ENCODE measurements at regions not wholly inside any gene's neighbourhood (a gene's known extent, or its start where the extent isn't known, plus 50 kb on each side); places are given as distances from the start of the nearest gene placed in this dataset.
"Not testable (repeated sequence)": the region's sequence is repeated elsewhere in the genome, so short reads cannot be mapped to it uniquely, and the experiment has no call there.

- no peak for DNase-seq (ENCODE audit: low spot score)
Observed at GRCh38 chr1:213417225-213417820, 366.3 kb downstream of the RPS6KC1 start.

- DNase-seq (ENCODE audit: low spot score), result no peak
Observed at GRCh38 chr1:213417846-213418245, 366.8 kb downstream of the RPS6KC1 start.

DNA sequence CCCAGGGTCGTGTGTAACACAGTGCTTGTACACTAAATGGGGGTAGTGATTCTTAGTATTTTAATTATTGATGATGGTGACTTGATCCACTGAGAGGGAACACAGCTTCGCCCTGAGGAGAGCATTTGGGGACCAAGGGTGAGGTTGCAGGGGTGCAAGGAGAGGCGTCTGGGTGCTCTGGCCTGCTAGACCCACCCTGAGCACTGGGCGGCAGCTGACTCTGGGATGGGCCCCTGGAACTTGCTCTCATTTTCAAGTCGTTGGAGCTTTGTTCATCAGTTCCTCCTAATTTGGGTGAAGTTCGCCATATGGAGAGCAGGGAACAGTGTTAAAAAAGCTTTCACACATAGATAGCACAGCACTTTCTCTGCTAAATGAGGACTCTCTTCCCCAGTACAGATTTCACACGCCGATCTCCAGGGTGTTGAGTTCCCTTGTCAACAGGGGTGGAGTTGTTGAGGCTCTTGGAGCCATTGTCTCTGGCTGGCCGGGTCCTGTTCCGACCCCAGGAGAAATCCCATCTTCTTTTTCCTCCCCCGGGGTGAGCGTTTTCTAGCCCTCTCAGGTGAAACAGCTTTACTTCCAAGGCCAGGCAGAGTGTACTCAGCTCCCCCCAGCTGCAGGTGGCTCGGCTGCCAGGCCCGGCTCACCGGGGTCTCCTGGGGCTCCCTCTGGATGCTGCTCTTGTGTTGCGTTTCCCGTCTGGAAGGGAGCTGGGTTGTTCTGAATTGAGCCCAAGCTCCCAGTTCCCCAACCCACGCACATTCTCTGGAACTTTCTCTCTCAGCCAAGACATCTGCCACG, 367.4 kb downstream of the RPS6KC1 start:
- no peak for DNase-seq (ENCODE audit: low spot score)

- no peak for DNase-seq (ENCODE audit: low spot score)
Observed at GRCh38 chr1:213419401-213420030, 368.5 kb downstream of the RPS6KC1 start.

GRCh38 chr1:213421178-213421577, 370.1 kb downstream of the RPS6KC1 start:
- not testable (repeated sequence) for DNase-seq (ENCODE audit: low spot score)

GRCh38 chr1:213423041-213423440, 372.0 kb downstream of the RPS6KC1 start:
- no peak for DNase-seq (ENCODE audit: low spot score)

GRCh38 chr1:213423605-213424004, 372.6 kb downstream of the RPS6KC1 start:
- no peak for DNase-seq (ENCODE audit: low spot score)

- no peak for DNase-seq (ENCODE audit: low spot score)
Observed at GRCh38 chr1:213425376-213426030, 374.5 kb downstream of the RPS6KC1 start.

- DNase-seq (ENCODE audit: low spot score), result no peak
Observed at GRCh38 chr1:213429642-213430041, 378.6 kb downstream of the RPS6KC1 start.

DNA sequence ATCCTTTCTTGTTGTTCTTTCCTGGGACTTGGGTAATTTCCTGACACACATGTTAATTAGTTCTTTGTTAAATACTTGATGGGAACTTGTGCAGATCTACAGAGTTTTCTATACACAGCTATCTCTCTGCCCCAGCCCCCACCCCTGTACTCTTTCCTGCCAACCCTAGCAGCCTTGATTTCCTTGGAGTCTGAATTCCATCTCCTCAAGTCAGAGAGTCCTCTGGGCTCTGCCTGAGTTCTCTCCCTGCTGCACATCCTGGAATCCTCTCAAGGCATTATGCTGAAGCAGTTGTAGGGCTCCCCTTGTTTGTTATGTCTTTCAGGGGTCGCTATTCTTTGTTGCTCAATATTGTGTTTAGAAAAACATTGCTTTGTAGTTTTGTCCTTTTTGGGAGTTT, 384.7 kb downstream of the RPS6KC1 start:
- DNase-seq (ENCODE audit: low spot score), result no peak

- DNase-seq (ENCODE audit: low spot score), result no peak
Observed at GRCh38 chr1:213438339-213438738, 387.3 kb downstream of the RPS6KC1 start.

DNA sequence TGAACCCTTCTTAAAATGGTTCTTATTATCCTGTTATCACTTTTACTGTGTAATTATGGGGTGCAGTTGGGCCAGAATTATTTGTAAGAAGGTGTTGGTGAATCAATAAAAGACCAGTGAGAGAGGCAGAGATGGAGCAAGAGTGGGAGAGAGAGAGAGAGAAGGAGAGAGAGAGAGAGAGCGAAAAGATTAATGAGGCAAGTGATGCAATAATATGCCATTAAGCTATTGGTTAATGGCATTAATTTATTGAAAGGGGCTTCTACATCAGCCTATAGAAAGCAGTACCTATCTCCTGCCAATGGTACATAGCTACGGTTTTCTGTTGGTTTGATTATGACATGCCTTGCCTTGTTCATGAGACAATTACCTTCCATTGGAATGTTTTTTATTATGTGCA, 388.7 kb downstream of the RPS6KC1 start:
- DNase-seq (ENCODE audit: low spot score), result no peak

- DNase-seq (ENCODE audit: low spot score), result no peak
Observed at GRCh38 chr1:213440766-213441165, 389.7 kb downstream of the RPS6KC1 start.

GRCh38 chr1:213443415-213443814, 392.4 kb downstream of the RPS6KC1 start:
- no peak for DNase-seq (ENCODE audit: low spot score)

- DNase-seq (ENCODE audit: low spot score), result no peak
Observed at GRCh38 chr1:213444224-213444623, 393.2 kb downstream of the RPS6KC1 start.

DNA sequence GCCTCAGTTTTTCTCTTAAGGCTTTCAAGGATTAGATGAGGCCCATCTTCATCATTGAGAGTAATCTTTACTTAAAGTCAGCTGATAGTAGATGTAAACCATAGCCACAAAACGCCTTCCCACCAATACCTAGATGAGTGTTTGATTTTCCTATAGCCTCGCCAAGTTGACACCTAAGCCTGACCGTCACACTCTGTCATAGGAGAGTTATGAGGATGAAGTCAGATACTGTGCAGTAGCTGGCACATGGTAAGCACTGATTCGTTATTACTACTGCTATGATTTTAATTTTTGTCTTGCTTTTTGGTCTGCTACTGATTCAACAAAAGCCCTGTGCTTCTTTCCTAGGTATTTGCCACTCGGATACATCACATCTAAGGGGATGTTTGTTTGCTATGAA, 395.5 kb downstream of the RPS6KC1 start:
- DNase-seq (ENCODE audit: low spot score), result no peak

- DNase-seq (ENCODE audit: low spot score), result no peak
Observed at GRCh38 chr1:213448360-213448759, 397.3 kb downstream of the RPS6KC1 start.

- DNase-seq (ENCODE audit: low spot score), result no peak
Observed at GRCh38 chr1:213448776-213449175, 397.7 kb downstream of the RPS6KC1 start.

DNA sequence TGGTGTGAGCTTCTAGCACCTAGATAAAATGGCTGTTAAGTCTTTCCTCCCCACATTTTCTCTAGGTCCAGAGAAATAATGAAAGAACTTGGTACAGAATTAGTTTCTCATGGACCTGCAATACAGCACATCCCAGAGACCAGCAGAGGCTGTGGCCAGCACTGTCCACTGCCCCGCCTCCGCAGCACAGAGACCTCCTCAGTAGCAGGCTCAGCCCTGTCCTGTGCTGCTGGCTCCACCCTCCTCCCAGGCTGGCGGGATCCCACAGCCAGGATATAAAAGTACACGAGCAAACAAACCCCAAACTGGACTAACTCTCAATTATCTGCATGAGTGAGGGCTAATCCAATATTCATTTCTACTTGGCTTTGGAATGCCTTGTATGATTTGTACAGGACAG, 401.5 kb downstream of the RPS6KC1 start:
- no peak for DNase-seq (ENCODE audit: low spot score)

DNA sequence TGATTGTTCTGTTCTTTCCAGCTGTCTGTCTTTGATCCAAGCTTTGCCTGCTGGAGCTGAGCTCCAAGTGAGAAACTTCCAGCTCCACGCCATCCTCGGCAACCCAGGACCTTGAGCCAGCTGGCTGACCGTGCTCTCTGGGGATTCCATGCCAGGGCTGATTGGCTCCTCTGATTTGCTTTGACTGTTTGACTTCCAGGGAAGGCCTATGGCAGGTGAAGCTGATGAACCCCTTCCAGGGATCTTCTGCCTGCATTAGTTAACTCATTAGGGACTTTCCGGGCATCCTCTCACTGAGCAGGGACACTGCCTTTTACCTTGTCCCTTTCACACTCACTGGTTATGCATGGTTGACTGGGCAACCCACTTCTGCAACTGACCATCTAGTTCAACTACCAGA, 406.1 kb downstream of the RPS6KC1 start:
- peak; percentile 24 for DNase-seq (ENCODE audit: low spot score)

DNA sequence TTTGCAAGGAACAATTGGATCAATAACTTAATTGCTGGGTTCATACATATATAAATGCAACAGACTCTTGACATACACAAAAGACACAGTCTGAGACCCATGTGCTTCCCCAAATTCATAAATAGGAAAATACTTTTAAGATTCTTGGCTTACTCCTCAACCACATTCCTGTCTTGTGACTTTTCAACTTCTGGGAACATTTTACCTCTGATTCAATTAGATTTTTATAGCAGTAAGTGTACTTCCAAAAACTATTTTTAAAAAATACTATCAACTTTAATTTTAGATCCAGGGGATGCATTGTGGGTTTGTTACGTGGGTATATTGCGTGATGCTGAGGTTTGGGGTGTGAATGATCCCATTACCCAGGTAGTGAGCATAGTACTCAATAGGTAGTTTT, 406.7 kb downstream of the RPS6KC1 start:
- no peak for DNase-seq (ENCODE audit: low spot score)

GRCh38 chr1:213462374-213462773, 411.3 kb downstream of the RPS6KC1 start:
- DNase-seq (ENCODE audit: low spot score), result not testable (repeated sequence)
